CD4-positive, CD25-positive, alpha-beta regulatory T cell (primary cell): ENCODE measurements at regions not wholly inside any gene's neighbourhood (a gene's known extent, or its start where the extent isn't known, plus 50 kb on each side); places are given as distances from the start of the nearest gene placed in this dataset.
"Not testable (repeated sequence)": the region's sequence is repeated elsewhere in the genome, so short reads cannot be mapped to it uniquely, and the experiment has no call there.

Experiments used
- ATAC-seq, 2 donors: fragments of 150-1000 bp; cut with Tn5 transposase; one replicate each; pipeline ENCODE4 v1.10.0; 2021; ENCODE audit warnings: low read depth in 2 of 2, moderate number of reproducible peaks in 2 of 2, moderate library complexity in 1 of 2
- DNase-seq, 3 donors: peaks; one replicate each; pipeline versions ENCODE4 v3.0.0 to v3.0.0-alpha.2; 2012 to 2022; ENCODE audit warnings: mixed read lengths in 1 of 3
- H3K27ac ChIP-seq: one replicate; pipeline ENCODE4 v1.7.0; 2013; ENCODE audit warnings: mild to moderate bottlenecking, low read length; ENCODE audit not compliant: insufficient read depth, poor library complexity, severe bottlenecking
- H3K27me3 ChIP-seq: one replicate; pipeline ENCODE4 v1.7.0; 2013; ENCODE audit warnings: low read length; ENCODE audit not compliant: control insufficient read depth, insufficient read depth
- H3K36me3 ChIP-seq: one replicate; pipeline ENCODE4 v1.7.0; 2013; ENCODE audit warnings: mild to moderate bottlenecking, low read length, moderate library complexity; ENCODE audit not compliant: control insufficient read depth, insufficient read depth
- H3K4me1 ChIP-seq: 2 replicates; pipeline ENCODE4 v1.7.0; 2013; ENCODE audit warnings: mild to moderate bottlenecking, low read length; ENCODE audit not compliant: insufficient read depth, control insufficient read depth, poor library complexity, severe bottlenecking
- H3K4me3 ChIP-seq: one replicate; pipeline ENCODE4 v1.7.0; 2013; ENCODE audit warnings: low read depth, mild to moderate bottlenecking, low read length, moderate library complexity
- H3K9me3 ChIP-seq, 2 experiments: 1 replicate in 1 of 2; 2 replicates in 1 of 2; pipeline ENCODE4 v1.7.0; 2013; ENCODE audit warnings: low read length in 2 of 2, mild to moderate bottlenecking in 1 of 2, moderate library complexity in 1 of 2; ENCODE audit not compliant: control insufficient read depth in 2 of 2
- H3K27ac Mint-ChIP-seq, 3 donors: one replicate each; pipeline ENCODE4 v1.8.0; 2020 to 2022; ENCODE audit warnings: mild to moderate bottlenecking in 3 of 3, mixed read lengths in 3 of 3, moderate library complexity in 2 of 3
- H3K27me3 Mint-ChIP-seq: one replicate; pipeline ENCODE4 v1.8.0; 2022; ENCODE audit warnings: mild to moderate bottlenecking, mixed read lengths
- H3K36me3 Mint-ChIP-seq: one replicate; pipeline ENCODE4 v1.8.0; 2020; ENCODE audit warnings: mixed read lengths
- H3K4me1 Mint-ChIP-seq, 4 donors: one replicate each; pipeline ENCODE4 v1.8.0; 2020 to 2022; ENCODE audit warnings: mixed read lengths in 4 of 4, mild to moderate bottlenecking in 1 of 4
- H3K4me3 Mint-ChIP-seq, 4 donors: one replicate each; pipeline ENCODE4 v1.8.0; 2020 to 2022; ENCODE audit warnings: mild to moderate bottlenecking in 4 of 4, mixed read lengths in 4 of 4, moderate library complexity in 3 of 4
- H3K9me3 Mint-ChIP-seq, 7 donors: one replicate each; pipeline ENCODE4 v1.8.0; 2020 to 2022; ENCODE audit warnings: mixed read lengths in 7 of 7, mild to moderate bottlenecking in 3 of 7, moderate library complexity in 2 of 7

DNA sequence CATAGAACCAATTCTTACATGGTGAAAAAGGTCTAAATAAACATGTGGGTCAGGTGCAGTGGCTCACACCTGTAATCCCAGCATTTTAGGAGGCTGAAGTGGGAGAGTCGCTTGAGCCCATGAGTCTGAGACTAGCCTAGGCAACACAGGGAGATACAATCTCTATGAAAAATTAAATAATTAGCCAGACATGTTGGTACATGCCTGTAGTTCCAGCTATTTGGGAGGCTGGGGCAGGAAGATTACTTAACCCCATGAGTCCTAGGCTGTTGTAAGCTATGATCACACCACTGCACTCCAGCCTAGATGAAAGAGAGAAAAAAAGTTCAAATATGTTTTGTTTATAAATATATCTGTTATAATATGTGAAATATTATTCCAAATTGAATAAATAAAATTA is 643.6 kb downstream of the IPMK start:
- Mint-ChIP-seq H3K36me3 (no peaks in the 10 kb centered on the region), H3K27me3 (no peaks in the 10 kb centered on the region), H3K4me1 (no peaks in the 10 kb centered on the region), H3K4me3 (no peak overlapping the region), H3K9me3 (peaks cover 0 to 8% (median 5%) of the 10 kb centered on the region in 7 donors), H3K27ac (no peak overlapping the region)
- DNase-seq (no peak), ATAC-seq (no peak)
- no peaks in the 10 kb centered on the region for H3K27me3 ChIP-seq
- no peaks in the 10 kb centered on the region for H3K9me3 ChIP-seq
- H3K4me3 ChIP-seq, result no peak overlapping the region
- H3K27ac ChIP-seq, result no peak overlapping the region
- H3K36me3 ChIP-seq, result no peaks in the 10 kb centered on the region
- H3K4me1 ChIP-seq, result no peaks in the 10 kb centered on the region

DNA sequence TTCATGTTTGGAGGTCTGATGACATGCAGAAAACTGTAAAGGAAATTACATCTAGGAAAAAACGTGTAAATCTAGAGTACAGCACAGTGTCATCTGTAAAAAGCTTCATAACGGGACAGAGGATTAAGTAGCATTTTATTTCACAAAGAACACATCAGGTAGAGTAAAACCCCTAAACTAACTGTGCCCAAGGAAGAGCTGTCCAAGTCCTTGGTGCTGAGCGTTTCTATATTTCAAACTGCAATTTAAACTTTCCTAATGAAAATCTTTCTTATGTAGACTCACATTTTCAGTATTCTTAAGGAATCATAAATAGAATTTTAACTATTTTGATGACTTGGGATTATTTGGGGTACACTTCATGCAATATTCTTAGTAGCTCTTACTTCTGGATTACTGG is 646.2 kb downstream of the IPMK start:
- no peaks in the 10 kb centered on the region for H3K36me3 ChIP-seq
- no peaks in the 10 kb centered on the region for H3K27me3 Mint-ChIP-seq
- no peaks in the 10 kb centered on the region for H3K4me1 ChIP-seq
- no peaks in the 10 kb centered on the region for H3K27me3 ChIP-seq
- H3K27ac Mint-ChIP-seq, result no peak overlapping the region
- no peaks in the 10 kb centered on the region for H3K36me3 Mint-ChIP-seq
- no peak overlapping the region for H3K4me3 ChIP-seq
- DNase-seq (no peak), ATAC-seq (no peak)
- no peaks in the 10 kb centered on the region for H3K9me3 ChIP-seq
- H3K9me3 Mint-ChIP-seq, result peaks cover 0 to 8% (median 5%) of the 10 kb centered on the region in 7 donors
- no peak overlapping the region for H3K27ac ChIP-seq
- no peaks in the 10 kb centered on the region for H3K4me1 Mint-ChIP-seq
- no peak overlapping the region for H3K4me3 Mint-ChIP-seq

DNA sequence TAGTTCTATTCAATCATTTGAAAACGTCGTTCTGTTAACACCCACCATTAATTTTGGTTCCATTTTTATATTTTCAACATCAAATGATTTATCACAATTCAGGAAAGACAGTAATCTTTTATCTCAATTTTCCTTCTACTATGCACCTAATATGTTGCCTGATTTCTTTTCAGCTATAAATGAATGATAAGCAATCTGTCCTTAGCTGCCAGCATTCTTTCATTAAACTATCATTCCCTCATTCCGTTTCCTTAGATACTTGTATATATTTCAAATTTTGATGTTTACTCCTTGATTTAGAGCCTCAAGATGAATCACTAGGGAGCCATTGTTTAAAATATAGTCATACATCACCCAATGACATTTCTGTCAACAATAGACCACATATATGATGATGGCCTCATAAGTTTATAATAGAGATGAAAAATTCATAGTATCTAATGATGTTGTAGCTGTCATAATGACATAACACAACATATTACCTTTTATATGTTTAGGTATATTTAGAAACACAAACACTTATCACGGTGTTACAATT is 661.7 kb downstream of the IPMK start:
- Histone ChIP-seq H3K4me3 (no peak overlapping the region), H3K4me1 (no peaks in the 10 kb centered on the region), H3K27me3 (no peaks in the 10 kb centered on the region), H3K27ac (no peak overlapping the region), H3K36me3 (no peaks in the 10 kb centered on the region), H3K9me3 (no peaks in the 10 kb centered on the region)
- Mint-ChIP-seq H3K36me3 (no peaks in the 10 kb centered on the region), H3K4me1 (no peaks in the 10 kb centered on the region), H3K9me3 (peaks cover 1 to 17% (median 5%) of the 10 kb centered on the region in 7 donors), H3K4me3 (no peak overlapping the region), H3K27me3 (no peaks in the 10 kb centered on the region), H3K27ac (no peak overlapping the region)
- no peak for ATAC-seq
- no peak for DNase-seq

DNA sequence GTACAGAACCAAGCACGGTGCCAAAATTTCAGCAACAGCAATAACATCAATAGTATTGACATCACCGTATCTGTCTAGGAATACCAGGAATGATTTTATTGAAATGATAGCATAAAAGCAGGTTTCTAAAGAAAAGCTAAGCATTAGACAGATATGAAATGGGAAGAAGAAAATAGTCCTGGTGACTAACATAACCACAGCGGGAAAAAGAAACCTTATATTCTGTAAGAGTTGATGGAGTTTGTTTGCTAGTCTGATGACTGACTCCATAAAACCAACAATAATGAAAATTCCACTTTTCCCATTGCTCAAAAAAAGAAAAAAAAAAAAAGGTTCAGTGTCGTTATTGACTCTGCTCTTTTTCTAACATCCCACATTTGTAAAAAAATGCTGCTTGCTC is 668.3 kb downstream of the IPMK start:
- Histone ChIP-seq H3K27ac (no peak overlapping the region), H3K4me3 (no peak overlapping the region), H3K27me3 (no peaks in the 10 kb centered on the region), H3K9me3 (no peaks in the 10 kb centered on the region), H3K4me1 (no peaks in the 10 kb centered on the region), H3K36me3 (no peaks in the 10 kb centered on the region)
- peaks cover 0 to 11% (median 6%) of the 10 kb centered on the region in 7 donors for H3K9me3 Mint-ChIP-seq
- no peaks in the 10 kb centered on the region for H3K27me3 Mint-ChIP-seq
- no peak overlapping the region for H3K27ac Mint-ChIP-seq
- ATAC-seq (no peak), DNase-seq (no peak)
- no peaks in the 10 kb centered on the region for H3K4me1 Mint-ChIP-seq
- H3K4me3 Mint-ChIP-seq, result no peak overlapping the region
- H3K36me3 Mint-ChIP-seq, result no peaks in the 10 kb centered on the region

DNA sequence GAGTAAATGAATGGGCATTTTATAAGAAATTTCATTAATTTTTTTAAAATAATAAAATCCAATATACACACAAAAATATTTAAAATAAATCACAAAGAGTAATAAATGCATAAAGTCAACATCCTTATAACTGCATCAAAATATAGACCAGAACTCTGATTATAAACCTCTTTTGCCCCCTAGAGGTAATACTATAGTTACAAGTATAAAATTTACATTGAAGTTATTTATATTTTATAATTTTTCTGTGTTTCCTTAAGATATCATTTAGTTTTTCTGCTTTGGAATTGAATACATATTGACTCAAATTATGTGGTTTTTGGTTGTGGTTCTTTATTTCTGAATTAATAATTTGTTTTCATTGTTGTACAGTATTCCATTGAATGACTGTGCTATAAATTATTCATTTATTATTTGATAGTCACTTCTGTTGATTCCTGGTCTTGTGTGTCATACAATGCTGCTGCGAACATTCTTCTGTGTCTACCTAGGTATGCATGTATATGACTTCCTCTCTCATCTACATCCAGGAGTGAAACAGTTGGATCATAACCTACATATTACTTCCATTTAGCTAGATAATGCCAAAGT is 673.6 kb downstream of the IPMK start:
- H3K36me3 Mint-ChIP-seq, result no peaks in the 10 kb centered on the region
- no peak overlapping the region for H3K4me3 Mint-ChIP-seq
- Histone ChIP-seq H3K36me3 (no peaks in the 10 kb centered on the region), H3K4me3 (no peak overlapping the region), H3K4me1 (no peaks in the 10 kb centered on the region), H3K27ac (no peak overlapping the region), H3K27me3 (no peaks in the 10 kb centered on the region), H3K9me3 (no peaks in the 10 kb centered on the region)
- H3K9me3 Mint-ChIP-seq, result peaks cover 0 to 11% (median 3%) of the 10 kb centered on the region in 7 donors
- no peaks in the 10 kb centered on the region for H3K4me1 Mint-ChIP-seq
- H3K27ac Mint-ChIP-seq, result no peak overlapping the region
- DNase-seq (no peak), ATAC-seq (no peak)
- no peaks in the 10 kb centered on the region for H3K27me3 Mint-ChIP-seq

DNA sequence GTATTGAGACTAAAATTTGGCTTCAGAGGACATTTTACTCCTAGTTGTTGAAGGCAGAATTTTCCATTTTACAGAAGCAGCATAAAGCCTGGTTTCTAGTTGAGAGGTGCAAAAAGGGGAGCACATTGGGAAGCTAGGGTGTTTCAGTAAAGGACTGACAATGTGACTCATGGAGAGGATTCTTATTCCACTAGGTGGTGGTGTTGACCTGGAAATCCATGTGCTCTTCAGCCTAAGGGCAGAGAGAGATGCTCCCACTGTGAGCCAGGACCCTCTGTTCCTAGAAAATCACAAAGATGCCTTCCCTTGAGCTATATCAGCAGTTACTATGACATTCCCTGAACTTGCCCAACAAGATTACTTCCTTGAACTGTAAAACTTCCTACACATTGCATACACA is 687.8 kb downstream of the IPMK start:
- H3K27ac ChIP-seq, result no peak overlapping the region
- peaks cover 0 to under 1% of the 10 kb centered on the region in 2 experiments for H3K9me3 ChIP-seq
- no peak overlapping the region for H3K27ac Mint-ChIP-seq
- H3K36me3 Mint-ChIP-seq, result no peaks in the 10 kb centered on the region
- DNase-seq, result no peak
- no peak for ATAC-seq
- H3K4me3 Mint-ChIP-seq, result no peak overlapping the region
- H3K27me3 ChIP-seq, result no peaks in the 10 kb centered on the region
- H3K27me3 Mint-ChIP-seq, result no peaks in the 10 kb centered on the region
- no peaks in the 10 kb centered on the region for H3K36me3 ChIP-seq
- H3K4me3 ChIP-seq, result no peak overlapping the region
- no peaks in the 10 kb centered on the region for H3K4me1 Mint-ChIP-seq
- no peaks in the 10 kb centered on the region for H3K4me1 ChIP-seq
- H3K9me3 Mint-ChIP-seq, result peaks cover 1 to 12% (median 9%) of the 10 kb centered on the region in 7 donors

DNA sequence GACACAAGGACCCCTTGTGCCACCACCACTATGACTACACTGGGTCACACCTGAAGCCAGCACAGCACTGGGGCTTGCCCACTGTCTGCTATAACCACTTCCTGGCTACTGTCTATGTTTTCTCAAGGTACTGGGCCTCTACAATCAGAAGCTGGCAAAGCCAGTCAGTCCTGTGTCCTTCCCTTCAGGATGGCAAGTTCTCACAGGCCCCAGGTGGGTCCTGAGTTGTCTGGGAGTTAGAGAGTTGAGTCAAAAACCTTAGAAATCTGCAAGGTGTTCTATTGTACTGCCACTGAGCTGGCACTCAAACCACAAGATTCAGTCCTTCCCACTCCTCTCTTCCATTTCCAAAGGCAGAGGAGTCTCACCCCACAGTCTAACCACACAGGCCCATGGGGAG is 705.5 kb downstream of the IPMK start:
- Histone ChIP-seq H3K9me3 (no peaks in the 10 kb centered on the region), H3K36me3 (no peaks in the 10 kb centered on the region), H3K27me3 (no peaks in the 10 kb centered on the region), H3K27ac (no peak overlapping the region), H3K4me1 (no peaks in the 10 kb centered on the region), H3K4me3 (no peak overlapping the region)
- DNase-seq, result no peak
- no peaks in the 10 kb centered on the region for H3K36me3 Mint-ChIP-seq
- no peak overlapping the region for H3K4me3 Mint-ChIP-seq
- peaks cover 4 to 25% (median 9%) of the 10 kb centered on the region in 7 donors for H3K9me3 Mint-ChIP-seq
- no peak for ATAC-seq
- H3K27me3 Mint-ChIP-seq, result no peaks in the 10 kb centered on the region
- H3K27ac Mint-ChIP-seq, result no peak overlapping the region
- H3K4me1 Mint-ChIP-seq, result no peaks in the 10 kb centered on the region

DNA sequence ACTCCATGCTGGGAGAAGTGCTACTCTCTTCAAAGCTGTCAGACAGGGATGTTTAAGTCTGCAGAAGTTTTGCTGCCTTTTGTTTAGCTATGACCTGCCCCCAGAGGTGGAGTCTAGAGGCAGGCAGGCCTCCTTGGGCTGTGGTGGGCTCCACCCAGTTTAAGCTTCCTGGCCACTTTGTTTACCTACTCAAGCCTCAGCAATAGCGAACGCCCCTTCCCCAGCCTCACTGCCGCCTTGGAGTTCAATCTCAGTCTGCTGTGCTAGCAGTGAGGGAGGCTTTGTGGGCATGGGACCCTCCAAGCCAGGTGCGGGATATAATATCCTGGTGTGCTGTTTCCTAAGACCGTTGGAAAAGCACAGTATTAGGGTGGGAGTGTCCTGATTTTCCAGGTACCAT is 715.9 kb downstream of the IPMK start:
- H3K4me1 Mint-ChIP-seq, H3K36me3 Mint-ChIP-seq, H3K27ac Mint-ChIP-seq, H3K4me3 Mint-ChIP-seq, ATAC-seq, H3K4me1 ChIP-seq, DNase-seq, H3K27me3 ChIP-seq, H3K9me3 ChIP-seq, H3K36me3 ChIP-seq, H3K27ac ChIP-seq, H3K4me3 ChIP-seq, H3K27me3 Mint-ChIP-seq: not testable (repeated sequence)
- H3K9me3 Mint-ChIP-seq, result peaks cover 1 to 22% (median 11%) of the 10 kb centered on the region in 7 donors
